Loucy (cell line): ENCODE measurements at regions not wholly inside any gene's neighbourhood (a gene's known extent, or its start where the extent isn't known, plus 50 kb on each side); places are given as distances from the start of the nearest gene placed in this dataset.

ENCODE experiments used
- H2AFZ ChIP-seq: fragments of 200-600 bp; sonication (generic); 2 replicates; pipeline ENCODE4 v1.6.0; 2016; ENCODE audit warnings: antibody characterized with exemption, mild to moderate bottlenecking, low read length, moderate library complexity
- H3F3A ChIP-seq: fragments of 200-600 bp; 2 replicates; pipeline ENCODE4 v1.6.0; 2016; ENCODE audit warnings: antibody characterized with exemption, low read depth, mild to moderate bottlenecking
- H3K27me3 ChIP-seq: fragments of 200-600 bp; sonication (generic); 2 replicates; pipeline ENCODE4 v1.6.1; 2014; ENCODE audit warnings: low read length, mild to moderate bottlenecking; ENCODE audit not compliant: insufficient read depth, poor library complexity, severe bottlenecking
- H3K36me3 ChIP-seq: fragments of 200-600 bp; sonication (generic); 2 replicates; pipeline ENCODE4 v1.6.1; 2016; ENCODE audit warnings: low read length; ENCODE audit not compliant: insufficient read depth
- H3K4me1 ChIP-seq: fragments of 200-600 bp; sonication (generic); 2 replicates; pipeline ENCODE4 v1.5.1; 2014; ENCODE audit warnings: low read length, mild to moderate bottlenecking; ENCODE audit not compliant: insufficient read depth, poor library complexity, severe bottlenecking
- H3K4me2 ChIP-seq: fragments of 200-600 bp; sonication (generic); 2 replicates; pipeline ENCODE4 v1.6.0; 2014; ENCODE audit warnings: antibody characterized with exemption, low read length, low read depth, mild to moderate bottlenecking; ENCODE audit not compliant: poor library complexity, severe bottlenecking
- H3K4me3 ChIP-seq: fragments of 200-600 bp; sonication (generic); 2 replicates; pipeline ENCODE4 v1.5.1; 2014; ENCODE audit warnings: low read length, mild to moderate bottlenecking, mixed read lengths; ENCODE audit not compliant: poor library complexity, severe bottlenecking
- H3K79me2 ChIP-seq: fragments of 200-600 bp; sonication (generic); 2 replicates; pipeline ENCODE4 v1.6.1; 2014; ENCODE audit warnings: low read length; ENCODE audit not compliant: insufficient read depth
- H3K9ac ChIP-seq: fragments of 200-600 bp; sonication (generic); 2 replicates; pipeline ENCODE4 v1.6.0; 2014; ENCODE audit warnings: mild to moderate bottlenecking, low read depth, low read length, moderate library complexity; ENCODE audit not compliant: poor library complexity, severe bottlenecking
- H3K9me2 ChIP-seq: fragments of 200-600 bp; sonication (generic); replicated peaks from 2 replicates; pipeline ENCODE4 v1.6.1; 2016; ENCODE audit warnings: low read depth, low read length, mixed read lengths
- H3K9me3 ChIP-seq: fragments of 200-600 bp; sonication (generic); 2 replicates; pipeline ENCODE4 v1.6.1; 2014; ENCODE audit warnings: mild to moderate bottlenecking, antibody characterized with exemption, low read length, low read depth; ENCODE audit not compliant: insufficient read depth
- H4K20me1 ChIP-seq: fragments of 200-600 bp; sonication (generic); 2 replicates; pipeline ENCODE4 v1.6.0; 2014; ENCODE audit warnings: antibody characterized with exemption, low read length, mild to moderate bottlenecking; ENCODE audit not compliant: insufficient read depth, poor library complexity, severe bottlenecking
- EZH2phosphoT487 ChIP-seq: fragments of 200-600 bp; IDR thresholded peaks from 2 replicates; pipeline ENCODE4 v1.6.1; 2018; ENCODE audit warnings: antibody characterized with exemption, mild to moderate bottlenecking, moderate library complexity, borderline replicate concordance
- TF ChIP-seq, protein P1 (sequence below): fragments of 200-600 bp; sonication (generic); conservative IDR thresholded peaks from 2 replicates; pipeline ENCODE4 v1.5.1; 2014; ENCODE audit warnings: mild to moderate bottlenecking, antibody characterized with exemption, low read length

DNA sequence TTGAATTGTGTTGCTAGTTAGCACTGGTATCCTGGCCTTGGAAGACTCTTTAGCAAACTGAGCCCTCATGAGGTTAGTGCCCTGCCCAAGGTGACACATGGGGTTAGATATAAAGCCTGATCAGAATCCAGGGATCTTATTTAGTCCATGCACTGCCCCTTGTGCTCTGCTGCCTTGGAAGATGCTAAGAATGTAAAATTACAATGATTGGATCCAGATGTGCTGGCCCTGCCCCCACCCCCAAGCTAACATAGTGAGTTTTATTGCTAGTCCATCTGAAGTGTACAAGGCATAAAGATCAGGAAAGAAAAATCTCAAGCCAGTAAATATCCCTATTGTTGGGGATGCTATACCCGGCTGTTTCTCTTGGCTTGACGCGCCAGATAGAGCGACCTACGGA lies 248.1 kb upstream of the C2CD4B start:
- H3K9me2 ChIP-seq, result no peaks in the 10 kb centered on the region
- H3K4me3 ChIP-seq, result no peak overlapping the region
- no peaks in the 10 kb centered on the region for H3K9me3 ChIP-seq
- no peaks in the 10 kb centered on the region for H3K36me3 ChIP-seq
- no peak overlapping the region for H2AFZ ChIP-seq
- H3K4me2 ChIP-seq, result no peak overlapping the region
- H3K9ac ChIP-seq, result no peak overlapping the region
- no peaks in the 10 kb centered on the region for H4K20me1 ChIP-seq
- no peaks in the 10 kb centered on the region for H3F3A ChIP-seq
- no peaks in the 10 kb centered on the region for H3K79me2 ChIP-seq
- H3K27me3 ChIP-seq, result peaks cover 21% of the 10 kb centered on the region
- no peak for TF ChIP-seq EZH2phosphoT487
- TF ChIP-seq, protein P1, sequence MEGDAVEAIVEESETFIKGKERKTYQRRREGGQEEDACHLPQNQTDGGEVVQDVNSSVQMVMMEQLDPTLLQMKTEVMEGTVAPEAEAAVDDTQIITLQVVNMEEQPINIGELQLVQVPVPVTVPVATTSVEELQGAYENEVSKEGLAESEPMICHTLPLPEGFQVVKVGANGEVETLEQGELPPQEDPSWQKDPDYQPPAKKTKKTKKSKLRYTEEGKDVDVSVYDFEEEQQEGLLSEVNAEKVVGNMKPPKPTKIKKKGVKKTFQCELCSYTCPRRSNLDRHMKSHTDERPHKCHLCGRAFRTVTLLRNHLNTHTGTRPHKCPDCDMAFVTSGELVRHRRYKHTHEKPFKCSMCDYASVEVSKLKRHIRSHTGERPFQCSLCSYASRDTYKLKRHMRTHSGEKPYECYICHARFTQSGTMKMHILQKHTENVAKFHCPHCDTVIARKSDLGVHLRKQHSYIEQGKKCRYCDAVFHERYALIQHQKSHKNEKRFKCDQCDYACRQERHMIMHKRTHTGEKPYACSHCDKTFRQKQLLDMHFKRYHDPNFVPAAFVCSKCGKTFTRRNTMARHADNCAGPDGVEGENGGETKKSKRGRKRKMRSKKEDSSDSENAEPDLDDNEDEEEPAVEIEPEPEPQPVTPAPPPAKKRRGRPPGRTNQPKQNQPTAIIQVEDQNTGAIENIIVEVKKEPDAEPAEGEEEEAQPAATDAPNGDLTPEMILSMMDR, result no peak
- H3K4me1 ChIP-seq, result no peaks in the 10 kb centered on the region

DNA sequence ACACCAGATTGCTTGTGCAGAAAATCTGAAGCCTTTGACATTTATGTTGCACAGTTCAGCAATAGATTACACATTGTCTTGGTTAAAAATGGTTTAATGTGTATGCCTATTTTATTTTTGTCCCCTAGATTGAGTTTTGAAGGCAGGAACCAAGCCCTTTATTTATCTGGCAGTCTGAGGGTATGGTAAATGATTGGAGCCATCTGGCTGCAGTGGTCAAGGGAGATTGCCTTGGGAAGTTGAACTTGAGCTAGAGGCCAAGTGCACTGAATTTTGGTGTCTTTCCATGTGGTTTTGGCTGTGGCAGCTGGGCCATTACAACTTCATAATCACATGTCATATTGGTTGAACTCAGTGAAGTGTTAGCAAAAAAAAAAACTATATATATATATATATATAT lies 248.7 kb upstream of the C2CD4B start:
- no peaks in the 10 kb centered on the region for H3K36me3 ChIP-seq
- H3K4me3 ChIP-seq, result no peak overlapping the region
- H4K20me1 ChIP-seq, result no peaks in the 10 kb centered on the region
- no peaks in the 10 kb centered on the region for H3K9me2 ChIP-seq
- H3K9ac ChIP-seq, result no peak overlapping the region
- no peaks in the 10 kb centered on the region for H3F3A ChIP-seq
- no peak overlapping the region for H3K4me2 ChIP-seq
- TF ChIP-seq, protein P1, result no peak
- TF ChIP-seq EZH2phosphoT487, result no peak
- no peaks in the 10 kb centered on the region for H3K9me3 ChIP-seq
- H3K4me1 ChIP-seq, result no peaks in the 10 kb centered on the region
- no peak overlapping the region for H2AFZ ChIP-seq
- peaks cover 21% of the 10 kb centered on the region for H3K27me3 ChIP-seq
- no peaks in the 10 kb centered on the region for H3K79me2 ChIP-seq

DNA sequence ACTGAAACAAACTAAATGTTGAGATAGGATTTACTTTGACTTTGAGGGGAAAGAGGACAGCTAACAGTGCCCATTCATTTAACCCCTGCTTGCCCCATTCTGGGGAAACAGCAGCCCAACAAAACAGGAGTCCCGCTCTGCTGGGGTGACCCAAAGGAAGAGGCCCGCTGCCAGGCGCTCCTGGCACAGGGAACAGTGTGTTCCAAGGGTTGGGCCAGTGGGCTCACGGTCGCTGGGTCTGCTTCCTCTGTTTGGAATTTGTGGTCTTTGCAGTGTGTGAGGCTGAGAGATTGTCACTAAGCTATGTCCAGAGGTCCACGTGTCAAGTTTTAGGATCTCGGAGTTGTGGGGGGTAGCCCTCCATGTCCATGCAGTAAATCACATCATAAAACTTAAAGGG lies 250.4 kb upstream of the C2CD4B start:
- TF ChIP-seq, protein P1, result no peak
- TF ChIP-seq EZH2phosphoT487, result no peak
- H3K9me2 ChIP-seq, result no peaks in the 10 kb centered on the region
- no peaks in the 10 kb centered on the region for H3K36me3 ChIP-seq
- H3K79me2 ChIP-seq, result no peaks in the 10 kb centered on the region
- H2AFZ ChIP-seq, result no peak overlapping the region
- H3K4me3 ChIP-seq, result no peak overlapping the region
- H3F3A ChIP-seq, result no peaks in the 10 kb centered on the region
- no peak overlapping the region for H3K4me2 ChIP-seq
- H3K9ac ChIP-seq, result no peak overlapping the region
- H4K20me1 ChIP-seq, result no peaks in the 10 kb centered on the region
- no peaks in the 10 kb centered on the region for H3K4me1 ChIP-seq
- no peaks in the 10 kb centered on the region for H3K9me3 ChIP-seq
- H3K27me3 ChIP-seq, result peaks cover 18% of the 10 kb centered on the region
